B cell (primary cell): ENCODE measurements at regions not wholly inside any gene's neighbourhood (a gene's known extent, or its start where the extent isn't known, plus 50 kb on each side); places are given as distances from the start of the nearest gene placed in this dataset.

Source experiments
- ATAC-seq: fragments of 200-7000 bp; cut with Tn5 transposase; one replicate; pipeline ENCODE4 v1.10.0; 2021; ENCODE audit warnings: low read depth, mild to moderate bottlenecking, moderate number of reproducible peaks, moderate library complexity
- CTCF ChIA-PET: fragments of 350-600 bp; sonication (Branson Sonifier 250); formaldehyde crosslinking; loops from one replicate; lab custom pipeline; 2021; ENCODE audit warnings: antibody characterized with exemption, inconsistent platforms; lab: Charles Lee
- POLR2A ChIA-PET: fragments of 350-600 bp; sonication (Branson Sonifier 250); formaldehyde crosslinking; loops from one replicate; lab custom pipeline; 2021; ENCODE audit warnings: antibody characterized with exemption; lab: Charles Lee
- DNase-seq: peaks from one replicate; pipeline ENCODE4 v3.0.0; 2013
- H2AFZ ChIP-seq: 2 replicates; pipeline ENCODE4 v1.6.1; 2012; ENCODE audit warnings: mild to moderate bottlenecking, low read depth, low read length; ENCODE audit not compliant: insufficient read depth, poor library complexity, severe bottlenecking
- H3K27ac ChIP-seq, 2 donors: 1 replicate in 1 of 2; 2 replicates in 1 of 2; pipeline ENCODE4 v1.5.1; 2012 to 2013; ENCODE audit warnings: low read length in 2 of 2, mild to moderate bottlenecking in 2 of 2, moderate library complexity in 1 of 2
- H3K27me3 ChIP-seq, 4 experiments: fragments of 200-600 bp in 1 of 4; sonication (generic) in 1 of 4; replicated peaks in 1 of 4; 1 replicate in 2 of 4; 2 replicates in 2 of 4; pipeline versions ENCODE4 v1.6.1 to v1.7.0; 2013 to 2016; ENCODE audit warnings: low read length in 3 of 4, mild to moderate bottlenecking in 2 of 4, mixed read lengths in 1 of 4, moderate library complexity in 1 of 4; ENCODE audit not compliant: insufficient read depth in 4 of 4, control insufficient read depth in 3 of 4; ENCODE audit errors: control extremely low read depth in 1 of 4
- H3K36me3 ChIP-seq, 2 experiments: replicated peaks in 1 of 2; 1 replicate in 1 of 2; 2 replicates in 1 of 2; pipeline versions ENCODE4 v1.6.1 to v1.7.1; 2013; ENCODE audit warnings: low read length in 1 of 2; ENCODE audit not compliant: insufficient read depth in 2 of 2, control insufficient read depth in 1 of 2; ENCODE audit errors: control extremely low read depth in 1 of 2, extremely low read depth in 1 of 2
- H3K4me1 ChIP-seq, 2 donors: fragments of 200-600 bp in 1 of 2; sonication (generic) in 1 of 2; 1 replicate in 1 of 2; 2 replicates in 1 of 2; pipeline versions ENCODE4 v1.5.1 to v1.6.1; 2013 to 2017; ENCODE audit warnings: low read length in 2 of 2; ENCODE audit not compliant: control insufficient read depth in 2 of 2, insufficient read depth in 2 of 2
- H3K4me2 ChIP-seq: replicated peaks from 2 replicates; pipeline ENCODE3; 2012; ENCODE audit warnings: mild to moderate bottlenecking, low read depth, low read length; ENCODE audit not compliant: poor library complexity, severe bottlenecking
- H3K4me3 ChIP-seq, 5 experiments: fragments of 200-600 bp in 1 of 5; sonication (generic) in 1 of 5; 1 replicate in 3 of 5; 2 replicates in 2 of 5; pipeline versions ENCODE4 v1.5.1 to v1.7.0; 2011 to 2016; ENCODE audit warnings: low read length in 4 of 5, mild to moderate bottlenecking in 4 of 5, low read depth in 2 of 5, control low read depth in 1 of 5, moderate library complexity in 1 of 5; ENCODE audit not compliant: insufficient read depth in 1 of 5; ENCODE audit errors: control extremely low read depth in 1 of 5, extremely low read depth in 1 of 5
- H3K79me2 ChIP-seq: fragments of 200-600 bp; sonication (generic); one replicate; pipeline ENCODE4 v1.6.0; 2016; ENCODE audit warnings: low read length; ENCODE audit not compliant: control insufficient read depth, insufficient read depth
- H3K9ac ChIP-seq: fragments of 200-600 bp; sonication (generic); 2 replicates; pipeline ENCODE4 v1.6.1; 2017; ENCODE audit warnings: mild to moderate bottlenecking, low read length, moderate library complexity
- H3K9me3 ChIP-seq, 3 donors: one replicate each; pipeline versions ENCODE4 v1.6.1 to v1.7.1; 2013; ENCODE audit warnings: low read length in 2 of 3; ENCODE audit not compliant: control insufficient read depth in 2 of 3, insufficient read depth in 1 of 3; ENCODE audit errors: control extremely low read depth in 1 of 3
- H4K20me1 ChIP-seq: 2 replicates; pipeline ENCODE4 v1.6.0; 2012; ENCODE audit warnings: mild to moderate bottlenecking, low read length; ENCODE audit not compliant: insufficient read depth, control insufficient read depth, poor library complexity, severe bottlenecking
- H3K27ac Mint-ChIP-seq: one replicate; pipeline ENCODE4 v1.8.0; 2021; ENCODE audit warnings: mixed read lengths
- H3K27me3 Mint-ChIP-seq: one replicate; pipeline ENCODE4 v1.8.0; 2021; ENCODE audit warnings: mixed read lengths
- H3K4me1 Mint-ChIP-seq: one replicate; pipeline ENCODE4 v1.8.0; 2021; ENCODE audit warnings: mixed read lengths
- H3K4me3 Mint-ChIP-seq: one replicate; pipeline ENCODE4 v1.8.0; 2021; ENCODE audit warnings: mixed read lengths
- H3K9me3 Mint-ChIP-seq: one replicate; pipeline ENCODE4 v1.8.0; 2022; ENCODE audit warnings: mixed read lengths; ENCODE audit not compliant: insufficient read depth
- CTCF ChIP-seq: fragments of 200-600 bp; IDR thresholded peaks from one replicate; pipeline ENCODE4 v1.8.0; 2022; ENCODE audit warnings: antibody characterized with exemption, mild to moderate bottlenecking
- EZH2 ChIP-seq: IDR thresholded peaks from 2 replicates; pipeline ENCODE4 v1.6.1; 2012; ENCODE audit warnings: borderline replicate concordance, low read depth, mild to moderate bottlenecking, moderate library complexity, low read length; ENCODE audit not compliant: insufficient read depth, poor library complexity, severe bottlenecking
- WGBS: methylation state at CpG from one replicate; pipeline ENCODE4 v1.1.5; 2013; ENCODE audit warnings: missing lambda C conversion rate; ENCODE audit not compliant: insufficient coverage; 5-methylcytosine and 5-hydroxymethylcytosine counted together
- intact Hi-C: fragments of 100-400 bp; cut with micrococcal nuclease; formaldehyde crosslinking; loops from one replicate; pipeline ENCODE4 v1.10.0; 2022

- Histone ChIP-seq H3K4me2 (no peak overlapping the region), H4K20me1 (no peaks in the 10 kb centered on the region), H3K9ac (no peak overlapping the region), H3K4me3 (no peak overlapping the region), H3K4me1 (peaks cover 4% of the 10 kb centered on the region in 2 donors), H2AFZ (no peak overlapping the region), H3K36me3 (no peaks in the 10 kb centered on the region), H3K79me2 (peaks cover 14% of the 10 kb centered on the region), H3K27ac (no peak overlapping the region), H3K27me3 (no peaks in the 10 kb centered on the region), H3K9me3 (no peaks in the 10 kb centered on the region)
- Mint-ChIP-seq H3K4me1 (peaks cover 11% of the 10 kb centered on the region), H3K4me3 (no peak overlapping the region), H3K27ac (no peak overlapping the region), H3K27me3 (no peaks in the 10 kb centered on the region), H3K9me3 (no peaks in the 10 kb centered on the region)
- ChIA-PET POLR2A (interaction anchor here (0.6 to 0.8 kb wide), 3 partner anchors 30 to 116 kb away, joined by 3 to 4 read pairs (median 3); no protein-coding TSS in a partner anchor), CTCF (interaction anchor here (0.7 to 2.9 kb wide), 4 partner anchors 80 to 124 kb away, joined by 3 to 15 read pairs (median 4); no protein-coding TSS in a partner anchor)
- WGBS: 100% methylated on average over 3 of the region's 5 CpGs
- TF ChIP-seq EZH2 (no peak), CTCF (no peak)
- ATAC-seq (no peak), DNase-seq (no peak)
- intact Hi-C loops: no loop called here
Measured at GRCh38 chr15:92801774-92802464, 98.2 kb upstream of the CHD2 start.

GRCh38 chr15:92803536-92803851 is 96.6 kb upstream of the CHD2 start:
- TF ChIP-seq EZH2: no peak
- no peak for TF ChIP-seq CTCF
- Mint-ChIP-seq H3K27ac (no peak overlapping the region), H3K9me3 (no peaks in the 10 kb centered on the region), H3K4me1 (peaks cover 15% of the 10 kb centered on the region), H3K4me3 (no peak overlapping the region), H3K27me3 (no peaks in the 10 kb centered on the region)
- Histone ChIP-seq H3K27me3 (no peaks in the 10 kb centered on the region), H2AFZ (no peak overlapping the region), H3K79me2 (peaks cover 21% of the 10 kb centered on the region), H3K4me2 (no peak overlapping the region), H3K9ac (no peak overlapping the region), H3K9me3 (no peaks in the 10 kb centered on the region), H4K20me1 (no peaks in the 10 kb centered on the region), H3K4me1 (peaks cover 7 to 9% of the 10 kb centered on the region in 2 donors), H3K27ac (no peak overlapping the region), H3K4me3 (no peak overlapping the region), H3K36me3 (no peaks in the 10 kb centered on the region)
- WGBS: 80% methylated on average over 1 of the region's 1 CpG
- ChIA-PET CTCF (interaction anchor here (0.6 to 1.8 kb wide), 3 partner anchors 14 to 126 kb away, joined by 3 to 5 read pairs (median 3); no protein-coding TSS in a partner anchor), POLR2A (interaction anchor here (1.0 kb wide), 1 partner anchor 113 kb away, joined by 3 read pairs; no protein-coding TSS in a partner anchor)
- intact Hi-C loops: no loop called here
- no peak for ATAC-seq
- DNase-seq: no peak
